ENCODE measurements at regions not wholly inside any gene's neighbourhood (a gene's known extent, or its start where the extent isn't known, plus 50 kb on each side); places are given as distances from the start of the nearest gene placed in this dataset.

DNA sequence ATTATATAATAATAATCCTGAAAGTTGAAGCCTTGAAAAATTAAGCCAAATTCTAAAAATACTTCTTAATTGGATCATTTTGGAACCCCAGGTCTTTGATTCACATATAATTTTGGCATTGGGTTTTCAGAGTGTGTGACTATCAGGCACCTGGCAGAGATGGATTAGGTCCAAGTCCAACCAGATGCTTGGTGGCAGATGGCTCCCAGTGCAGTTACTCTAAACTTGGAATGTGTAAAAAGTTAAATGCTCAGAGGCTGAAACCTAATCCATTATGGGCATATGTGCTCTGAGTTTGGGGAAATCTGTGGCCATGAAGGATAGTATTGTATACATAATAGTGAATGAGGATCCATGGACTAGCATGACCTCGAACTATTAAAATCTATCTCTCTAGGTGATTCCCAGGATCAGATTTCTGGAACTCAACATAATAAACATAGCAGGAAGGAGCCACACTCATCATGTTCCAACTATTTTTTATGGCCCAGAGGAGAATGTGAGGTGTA is 333.0 kb downstream of the RPRM start:
- no peak overlapping the region for H3K9ac ChIP-seq (ENCODE audit: low read length)
- H2AFZ ChIP-seq (ENCODE audit: low read depth, low read length), result no peak overlapping the region
- no peaks in the 10 kb centered on the region for H3K36me3 ChIP-seq (replicated peaks; ENCODE audit: low read depth, low read length)
- H3K27me3 ChIP-seq (ENCODE audit: low read depth, low read length), result no peaks in the 10 kb centered on the region
- H4K20me1 ChIP-seq (ENCODE audit: insufficient read depth, low read length), result no peaks in the 10 kb centered on the region
- H3K9me3 ChIP-seq (ENCODE audit: insufficient read depth, low read length), result no peaks in the 10 kb centered on the region
- TF ChIP-seq CTCF (IDR thresholded peaks at IDR 0.05; ENCODE audit: low read depth, low read length), result no peak
- no peak for TF ChIP-seq EZH2phosphoT487 (IDR thresholded peaks at IDR 0.05; ENCODE audit: low read depth)
- no peaks in the 10 kb centered on the region for H3K4me1 ChIP-seq (ENCODE audit: low read length)
- no peaks in the 10 kb centered on the region for H3K79me2 ChIP-seq (ENCODE audit: low read length)
- no peak overlapping the region for H3K4me2 ChIP-seq (ENCODE audit: low read length)
- H3K27ac ChIP-seq (ENCODE audit: low read length), result no peak overlapping the region
- H3K4me3 ChIP-seq (ENCODE audit: low read length), result no peak overlapping the region

GRCh38 chr2:153143540-153143939 is 335.0 kb downstream of the RPRM start:
- Histone ChIP-seq H4K20me1 (ENCODE audit: insufficient read depth, low read length) (no peaks in the 10 kb centered on the region), H3K27ac (ENCODE audit: low read length) (no peak overlapping the region), H3K79me2 (ENCODE audit: low read length) (no peaks in the 10 kb centered on the region), H3K9ac (ENCODE audit: low read length) (no peak overlapping the region), H3K9me3 (ENCODE audit: insufficient read depth, low read length) (no peaks in the 10 kb centered on the region), H3K36me3 (replicated peaks; ENCODE audit: low read depth, low read length) (no peaks in the 10 kb centered on the region), H3K4me2 (ENCODE audit: low read length) (no peak overlapping the region), H3K4me3 (ENCODE audit: low read length) (no peak overlapping the region), H2AFZ (ENCODE audit: low read depth, low read length) (no peak overlapping the region), H3K27me3 (ENCODE audit: low read depth, low read length) (no peaks in the 10 kb centered on the region), H3K4me1 (ENCODE audit: low read length) (no peaks in the 10 kb centered on the region)
- TF ChIP-seq CTCF (IDR thresholded peaks at IDR 0.05; ENCODE audit: low read depth, low read length), result no peak
- no peak for TF ChIP-seq EZH2phosphoT487 (IDR thresholded peaks at IDR 0.05; ENCODE audit: low read depth)

DNA sequence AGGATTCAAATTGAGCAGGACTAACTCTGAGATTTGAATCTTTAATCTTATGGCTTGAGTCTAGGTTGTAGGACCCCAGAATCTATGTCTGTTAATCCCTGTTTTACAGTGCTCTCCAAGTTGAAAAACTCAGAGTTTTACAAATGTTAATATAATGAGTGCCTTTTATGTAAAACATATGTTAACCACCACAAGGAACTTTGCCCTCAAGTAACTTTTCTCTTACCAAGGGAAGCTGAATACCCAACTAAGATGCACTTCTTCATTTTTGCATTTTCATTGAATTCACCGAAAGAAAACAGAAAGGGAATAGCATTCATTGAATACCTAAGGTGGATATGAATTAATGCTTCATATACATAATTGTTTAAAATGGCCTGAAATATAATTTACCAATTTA is 338.1 kb downstream of the RPRM start:
- H3K9ac ChIP-seq (ENCODE audit: low read length), result no peak overlapping the region
- H2AFZ ChIP-seq (ENCODE audit: low read depth, low read length), result no peak overlapping the region
- no peaks in the 10 kb centered on the region for H4K20me1 ChIP-seq (ENCODE audit: insufficient read depth, low read length)
- no peak overlapping the region for H3K4me2 ChIP-seq (ENCODE audit: low read length)
- H3K9me3 ChIP-seq (ENCODE audit: insufficient read depth, low read length), result no peaks in the 10 kb centered on the region
- no peaks in the 10 kb centered on the region for H3K27me3 ChIP-seq (ENCODE audit: low read depth, low read length)
- no peak overlapping the region for H3K27ac ChIP-seq (ENCODE audit: low read length)
- no peaks in the 10 kb centered on the region for H3K4me1 ChIP-seq (ENCODE audit: low read length)
- H3K36me3 ChIP-seq (replicated peaks; ENCODE audit: low read depth, low read length), result no peaks in the 10 kb centered on the region
- TF ChIP-seq CTCF (IDR thresholded peaks at IDR 0.05; ENCODE audit: low read depth, low read length) (no peak), EZH2phosphoT487 (IDR thresholded peaks at IDR 0.05; ENCODE audit: low read depth) (no peak)
- no peaks in the 10 kb centered on the region for H3K79me2 ChIP-seq (ENCODE audit: low read length)
- H3K4me3 ChIP-seq (ENCODE audit: low read length), result no peak overlapping the region

GRCh38 chr2:153138651-153139375 is 339.7 kb downstream of the RPRM start:
- no peaks in the 10 kb centered on the region for H3K9me3 ChIP-seq (ENCODE audit: insufficient read depth, low read length)
- H3K36me3 ChIP-seq (replicated peaks; ENCODE audit: low read depth, low read length), result no peaks in the 10 kb centered on the region
- H4K20me1 ChIP-seq (ENCODE audit: insufficient read depth, low read length), result no peaks in the 10 kb centered on the region
- TF ChIP-seq CTCF (IDR thresholded peaks at IDR 0.05; ENCODE audit: low read depth, low read length) (no peak), EZH2phosphoT487 (IDR thresholded peaks at IDR 0.05; ENCODE audit: low read depth) (no peak)
- no peaks in the 10 kb centered on the region for H3K27me3 ChIP-seq (ENCODE audit: low read depth, low read length)
- no peak overlapping the region for H3K27ac ChIP-seq (ENCODE audit: low read length)
- H3K9ac ChIP-seq (ENCODE audit: low read length), result no peak overlapping the region
- H3K79me2 ChIP-seq (ENCODE audit: low read length), result no peaks in the 10 kb centered on the region
- no peaks in the 10 kb centered on the region for H3K4me1 ChIP-seq (ENCODE audit: low read length)
- H3K4me3 ChIP-seq (ENCODE audit: low read length), result no peak overlapping the region
- no peak overlapping the region for H3K4me2 ChIP-seq (ENCODE audit: low read length)
- no peak overlapping the region for H2AFZ ChIP-seq (ENCODE audit: low read depth, low read length)
